ENCODE measurements at regions not wholly inside any gene's neighbourhood (a gene's known extent, or its start where the extent isn't known, plus 50 kb on each side); places are given as distances from the start of the nearest gene placed in this dataset.
"Not testable (repeated sequence)": the region's sequence is repeated elsewhere in the genome, so short reads cannot be mapped to it uniquely, and the experiment has no call there.

- DNase-seq (ENCODE audit: low spot score in 2 of 2, unreplicated experiment in 2 of 2): no peak
- H3K4me3 Mint-ChIP-seq: no peak overlapping the region
- no peak overlapping the region for H3K27ac Mint-ChIP-seq
- H3K36me3 Mint-ChIP-seq: no peaks in the 10 kb centered on the region
- no peak for TF ChIP-seq CTCF (IDR thresholded peaks at IDR 0.05; ENCODE audit: unreplicated experiment)
- H3K9me3 Mint-ChIP-seq: no peaks in the 10 kb centered on the region
- H3K27me3 Mint-ChIP-seq (ENCODE audit: low read depth): no peaks in the 10 kb centered on the region
- no peaks in the 10 kb centered on the region for H3K4me1 Mint-ChIP-seq
Observed at GRCh38 chr9:25322142-25322541, 356.1 kb downstream of the TUSC1 start.

- no peaks in the 10 kb centered on the region for H3K27me3 Mint-ChIP-seq (ENCODE audit: low read depth)
- peaks cover 11% of the 10 kb centered on the region for H3K9me3 Mint-ChIP-seq
- H3K27ac Mint-ChIP-seq: no peak overlapping the region
- peaks cover 1% of the 10 kb centered on the region for H3K36me3 Mint-ChIP-seq
- DNase-seq (ENCODE audit: low spot score in 2 of 2, unreplicated experiment in 2 of 2): no peak
- H3K4me1 Mint-ChIP-seq: no peaks in the 10 kb centered on the region
- H3K4me3 Mint-ChIP-seq: no peak overlapping the region
- TF ChIP-seq CTCF (IDR thresholded peaks at IDR 0.05; ENCODE audit: unreplicated experiment): no peak
Observed at GRCh38 chr9:25310961-25311360, 367.3 kb downstream of the TUSC1 start.

GRCh38 chr9:25308549-25308948 is 369.7 kb downstream of the TUSC1 start:
- no peaks in the 10 kb centered on the region for H3K4me1 Mint-ChIP-seq
- H3K9me3 Mint-ChIP-seq: peaks cover 11% of the 10 kb centered on the region
- TF ChIP-seq CTCF (IDR thresholded peaks at IDR 0.05; ENCODE audit: unreplicated experiment): no peak
- no peak overlapping the region for H3K4me3 Mint-ChIP-seq
- H3K36me3 Mint-ChIP-seq: peaks cover 1% of the 10 kb centered on the region
- no peak for DNase-seq (ENCODE audit: low spot score in 2 of 2, unreplicated experiment in 2 of 2)
- H3K27ac Mint-ChIP-seq: no peak overlapping the region
- H3K27me3 Mint-ChIP-seq (ENCODE audit: low read depth): no peaks in the 10 kb centered on the region

GRCh38 chr9:25302601-25303000 is 375.6 kb downstream of the TUSC1 start:
- TF ChIP-seq CTCF (IDR thresholded peaks at IDR 0.05; ENCODE audit: unreplicated experiment): no peak
- Mint-ChIP-seq H3K27me3 (ENCODE audit: low read depth) (no peaks in the 10 kb centered on the region), H3K27ac (no peak overlapping the region), H3K4me1 (peaks cover 1% of the 10 kb centered on the region), H3K9me3 (peaks cover 7% of the 10 kb centered on the region), H3K4me3 (no peak overlapping the region), H3K36me3 (peaks cover 1% of the 10 kb centered on the region)
- DNase-seq (ENCODE audit: low spot score in 2 of 2, unreplicated experiment in 2 of 2): no peak

GRCh38 chr9:25288195-25288594 is 390.0 kb downstream of the TUSC1 start:
- not testable (repeated sequence) for H3K27me3 Mint-ChIP-seq (ENCODE audit: low read depth); H3K27ac Mint-ChIP-seq; DNase-seq (ENCODE audit: low spot score in 2 of 2, unreplicated experiment in 2 of 2); H3K4me3 Mint-ChIP-seq; H3K36me3 Mint-ChIP-seq; H3K4me1 Mint-ChIP-seq; H3K9me3 Mint-ChIP-seq

GRCh38 chr9:25284365-25284764 is 393.9 kb downstream of the TUSC1 start:
- Mint-ChIP-seq H3K27me3 (ENCODE audit: low read depth) (no peaks in the 10 kb centered on the region), H3K9me3 (no peaks in the 10 kb centered on the region), H3K4me3 (no peak overlapping the region), H3K36me3 (no peaks in the 10 kb centered on the region), H3K27ac (no peak overlapping the region), H3K4me1 (peaks cover 10% of the 10 kb centered on the region)
- DNase-seq (ENCODE audit: low spot score in 2 of 2, unreplicated experiment in 2 of 2): no peak
- TF ChIP-seq CTCF (IDR thresholded peaks at IDR 0.05; ENCODE audit: unreplicated experiment): no peak

Data from mesothelial cell of epicardium (in vitro differentiated cells).